GM18517 (cell line): ENCODE measurements at regions not wholly inside any gene's neighbourhood (a gene's known extent, or its start where the extent isn't known, plus 50 kb on each side); places are given as distances from the start of the nearest gene placed in this dataset.

Experiments
- ATAC-seq: cut with Tn5 transposase; IDR thresholded peaks from one replicate; pipeline ENCODE4 v1.9.1; 2021; ENCODE audit warnings: mild to moderate bottlenecking, moderate library complexity; ENCODE audit not compliant: unreplicated experiment

DNA sequence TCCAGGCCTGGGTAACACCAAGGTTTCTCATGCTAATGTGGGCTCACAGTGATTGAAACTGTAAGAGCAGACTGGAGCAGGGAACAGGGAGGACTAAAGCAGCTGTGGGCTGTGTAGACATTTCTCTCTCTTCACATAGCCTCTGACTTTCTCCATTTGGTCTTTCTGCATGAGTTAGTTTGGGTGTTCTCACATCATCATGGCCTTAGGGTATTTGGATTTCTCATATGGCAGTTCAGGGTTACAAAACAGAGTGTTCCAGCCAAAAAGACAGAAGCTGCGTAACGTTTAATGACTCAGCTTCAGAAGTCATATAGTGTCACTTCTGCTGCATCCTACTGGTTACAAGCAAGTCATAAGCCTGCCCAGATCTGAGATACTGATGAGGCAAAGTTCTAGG, 52.0 kb upstream of the OSBPL8 start:
- no peak for ATAC-seq

DNA sequence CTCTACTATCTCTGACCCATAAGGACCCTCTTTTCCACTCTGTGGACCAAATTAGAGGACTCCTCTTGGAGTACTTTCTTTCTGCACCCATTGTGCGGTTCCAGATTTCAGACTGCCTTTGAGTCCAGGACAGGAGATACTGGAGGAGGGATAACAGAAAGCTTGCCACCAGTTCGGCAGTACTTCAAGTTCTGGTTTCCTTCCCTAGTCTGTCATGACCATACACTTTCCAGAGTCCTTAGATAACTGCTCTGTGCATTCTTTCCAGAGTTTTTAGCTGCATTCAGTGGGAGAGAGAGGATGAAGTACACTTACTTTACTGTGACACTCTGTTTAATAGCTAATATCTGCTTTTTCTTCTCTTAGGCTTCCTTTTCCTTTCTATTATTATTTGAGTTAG, 54.8 kb upstream of the OSBPL8 start:
- ATAC-seq: no peak

DNA sequence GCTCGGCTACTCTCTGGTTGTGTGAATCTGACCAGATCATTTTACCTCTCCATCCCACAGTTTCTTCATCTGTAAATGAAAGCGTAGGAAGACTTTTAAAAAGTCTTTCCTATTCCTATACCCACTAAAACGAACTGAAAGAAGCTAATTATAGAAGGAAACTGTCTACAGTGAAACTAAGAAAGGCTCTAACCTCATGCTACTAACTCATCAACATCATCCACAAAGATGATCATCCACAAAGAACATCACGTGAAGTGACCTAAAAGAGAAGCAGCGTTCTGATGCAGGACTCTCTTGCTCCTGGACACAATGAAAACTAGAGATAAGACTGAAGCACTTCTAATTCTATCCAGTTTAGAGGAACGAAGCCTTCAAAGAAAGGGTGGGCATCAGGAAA, 58.5 kb upstream of the OSBPL8 start:
- no peak for ATAC-seq

DNA sequence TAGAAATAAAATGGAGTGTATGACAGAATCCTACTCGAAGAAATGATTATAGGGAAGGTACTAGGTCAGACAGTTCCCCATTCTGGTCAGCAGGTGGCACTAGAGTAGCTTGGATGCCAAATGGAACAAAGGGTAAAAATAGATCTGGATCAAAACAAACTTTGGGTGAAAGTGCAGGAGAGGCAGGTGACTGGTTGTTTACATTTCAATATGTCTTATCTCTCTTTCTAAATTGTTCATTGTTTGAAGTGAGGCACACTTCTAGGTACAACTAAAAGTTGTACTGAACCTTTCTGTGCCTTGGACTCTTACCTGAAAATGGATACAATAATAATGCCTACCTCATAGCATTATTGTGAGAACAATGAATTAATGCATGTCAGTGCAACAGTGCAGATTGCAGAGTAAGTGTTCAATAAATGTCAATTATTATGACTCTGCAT, 62.0 kb upstream of the OSBPL8 start:
- peak; percentile 74 for ATAC-seq

DNA sequence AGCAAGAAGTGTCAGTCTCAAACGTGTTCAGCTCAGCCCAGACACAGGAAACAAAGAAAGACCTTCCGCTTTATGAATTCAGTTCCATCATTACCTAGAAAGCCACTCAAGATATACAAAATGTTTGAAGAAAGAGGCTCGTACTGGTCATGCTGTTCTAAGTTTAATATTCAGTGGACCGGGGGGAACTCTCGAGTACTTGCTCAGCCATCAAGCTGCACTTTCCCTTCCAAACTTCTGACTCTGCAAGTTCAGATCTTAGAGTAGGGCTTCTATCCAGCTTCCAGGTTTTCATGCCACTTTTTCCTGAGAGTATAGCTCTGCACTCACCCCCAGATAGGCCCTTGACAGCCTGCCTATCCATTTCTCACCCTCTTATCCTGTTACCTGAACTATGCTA, 62.8 kb upstream of the OSBPL8 start:
- ATAC-seq: no peak

DNA sequence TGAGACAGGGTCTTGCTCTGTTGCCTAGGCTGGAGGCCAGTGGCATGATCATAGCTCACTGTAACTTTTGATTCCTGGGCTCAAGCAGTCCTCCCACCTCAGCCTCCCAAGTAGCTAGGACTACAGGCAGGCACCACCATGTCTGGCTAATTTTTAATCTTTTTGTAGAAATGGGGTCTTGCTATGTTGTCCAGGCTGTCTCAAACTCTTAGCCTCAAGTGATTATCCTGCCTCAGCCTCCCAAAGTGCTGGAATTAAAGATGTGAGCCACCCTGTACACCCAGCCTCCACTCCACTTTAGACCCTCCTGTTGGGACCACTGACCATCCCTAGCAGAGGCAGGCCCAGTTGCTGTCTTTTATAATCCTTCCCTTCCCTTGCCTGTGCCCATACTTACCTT, 63.3 kb upstream of the OSBPL8 start:
- no peak for ATAC-seq

DNA sequence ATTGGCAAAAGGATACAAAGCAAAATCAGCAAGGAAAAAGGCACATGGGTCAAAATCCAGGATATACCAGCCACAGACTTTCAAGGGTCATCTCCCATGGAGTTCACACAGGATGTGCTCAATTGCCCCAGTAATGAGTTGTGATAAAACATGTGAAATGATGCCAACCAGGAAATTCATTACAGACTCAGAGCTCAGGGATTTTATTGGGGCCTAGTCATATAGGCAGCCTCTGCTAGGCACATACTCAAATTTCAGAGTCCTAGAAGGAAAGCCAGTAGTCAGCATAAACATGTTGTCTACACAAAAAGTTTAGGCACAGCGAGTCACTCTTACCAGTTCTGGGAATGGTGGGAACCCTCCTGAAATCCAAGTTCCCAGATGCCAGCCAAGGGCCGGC, 64.4 kb upstream of the OSBPL8 start:
- no peak for ATAC-seq

DNA sequence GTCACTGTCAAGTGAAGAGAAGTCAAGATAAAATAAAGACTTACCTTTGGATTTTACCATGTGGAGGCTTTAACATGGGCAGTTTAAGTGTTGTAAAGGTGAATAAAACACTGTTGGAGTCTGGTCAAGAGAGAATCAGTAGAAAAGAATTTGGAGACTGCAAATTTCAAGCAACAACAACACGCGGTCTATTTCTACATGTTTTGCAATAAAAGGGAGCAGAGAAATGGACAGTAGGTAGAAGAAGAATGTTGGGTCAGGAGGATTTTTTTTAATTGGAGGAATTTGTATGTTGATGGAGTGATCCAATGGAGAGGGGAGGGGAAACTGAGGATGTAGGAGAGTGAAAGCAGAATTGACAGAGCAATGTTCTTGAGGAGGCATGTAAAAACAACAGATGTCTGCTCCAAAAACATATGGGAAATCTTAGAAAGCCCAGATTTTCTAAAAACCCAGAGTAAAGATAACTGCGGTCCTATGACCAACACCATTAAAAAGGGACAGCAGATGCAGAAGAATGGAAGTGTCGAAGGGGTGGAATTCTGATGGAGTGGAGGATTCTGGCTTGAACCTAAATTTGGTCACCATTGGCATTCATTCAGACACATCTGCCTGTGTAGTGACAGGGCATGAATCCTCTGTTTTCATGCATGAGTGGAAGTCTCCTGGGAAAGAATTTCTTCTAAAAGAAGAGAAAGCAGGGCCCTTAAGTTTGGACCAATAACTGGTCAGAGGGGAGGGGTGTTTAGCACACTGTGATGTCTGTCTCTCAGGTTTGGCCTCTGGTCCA, 68.0 kb upstream of the OSBPL8 start:
- no peak for ATAC-seq

DNA sequence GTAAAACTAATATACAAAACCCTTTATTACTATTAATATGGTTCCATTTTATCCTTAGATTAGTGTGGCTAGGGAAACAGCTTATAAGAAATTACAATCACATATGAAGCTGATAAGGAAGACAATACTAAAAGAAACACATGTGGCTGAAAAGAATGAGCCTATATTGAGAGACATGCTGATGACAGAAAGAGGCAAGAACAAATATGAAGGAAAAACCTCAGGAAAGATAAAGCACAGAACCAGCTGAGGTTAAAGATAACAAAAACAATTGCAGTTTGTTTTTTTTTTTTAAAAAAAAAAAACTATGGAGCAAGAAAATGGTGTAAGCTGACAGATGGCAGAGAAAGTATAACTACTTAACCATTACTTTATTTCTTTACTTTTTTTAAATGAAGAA, 69.2 kb upstream of the OSBPL8 start:
- no peak for ATAC-seq

DNA sequence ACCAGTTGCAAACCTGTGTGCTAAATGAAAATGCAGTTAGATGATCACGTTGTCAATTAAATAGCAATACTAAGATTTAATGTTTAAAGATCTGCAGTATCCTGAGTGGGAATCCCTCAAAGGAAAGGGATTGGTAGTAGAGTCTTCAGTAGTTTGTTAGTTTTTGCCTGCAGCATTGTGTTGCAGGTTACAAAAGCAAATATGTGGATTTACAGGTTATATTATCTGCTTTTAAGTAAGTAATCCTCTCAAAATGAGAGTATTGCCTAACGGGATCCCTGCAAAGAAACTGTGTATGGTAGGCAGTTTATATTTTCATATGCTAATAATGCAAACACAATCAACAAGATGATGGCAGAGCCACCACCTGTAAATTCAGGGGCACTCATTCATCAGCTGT, 72.2 kb upstream of the OSBPL8 start:
- ATAC-seq: no peak

DNA sequence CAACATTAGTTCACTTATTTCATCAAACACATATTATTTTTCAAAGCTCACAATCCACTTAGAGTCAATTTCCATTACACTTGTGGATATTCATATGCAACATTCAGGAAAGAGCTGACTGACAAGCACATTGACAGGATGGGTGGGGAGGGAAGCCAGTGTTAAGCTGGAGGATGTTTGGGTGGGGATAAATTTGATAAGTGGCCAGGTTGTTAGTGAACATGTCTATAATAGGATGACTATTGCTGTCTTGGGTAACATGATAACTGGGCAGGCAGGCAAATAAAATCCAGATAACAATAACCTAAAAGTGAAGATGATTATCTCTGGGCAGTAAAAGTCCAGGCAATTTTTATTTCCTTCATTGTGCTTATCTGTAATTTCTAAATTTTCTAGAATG, 73.8 kb upstream of the OSBPL8 start:
- no peak for ATAC-seq

DNA sequence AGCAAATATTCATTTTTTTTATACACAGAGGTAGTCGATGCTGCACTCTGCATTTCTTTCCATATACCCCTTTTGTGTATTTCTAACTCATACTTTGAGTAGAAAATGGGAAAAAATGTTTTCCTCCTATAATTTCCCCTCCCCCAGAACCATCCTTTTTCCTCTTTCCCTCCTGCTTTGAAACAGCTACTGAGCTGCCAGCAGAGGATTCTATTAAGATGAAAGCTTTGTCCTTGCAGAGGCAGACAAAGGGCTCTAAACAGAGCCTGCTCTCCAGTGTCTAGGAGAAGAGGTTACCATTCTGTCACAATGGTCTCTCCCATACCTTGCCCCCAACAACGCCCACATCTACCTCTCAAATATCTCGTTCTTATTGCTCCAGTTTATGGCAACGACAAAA, 74.6 kb upstream of the OSBPL8 start:
- ATAC-seq: no peak

DNA sequence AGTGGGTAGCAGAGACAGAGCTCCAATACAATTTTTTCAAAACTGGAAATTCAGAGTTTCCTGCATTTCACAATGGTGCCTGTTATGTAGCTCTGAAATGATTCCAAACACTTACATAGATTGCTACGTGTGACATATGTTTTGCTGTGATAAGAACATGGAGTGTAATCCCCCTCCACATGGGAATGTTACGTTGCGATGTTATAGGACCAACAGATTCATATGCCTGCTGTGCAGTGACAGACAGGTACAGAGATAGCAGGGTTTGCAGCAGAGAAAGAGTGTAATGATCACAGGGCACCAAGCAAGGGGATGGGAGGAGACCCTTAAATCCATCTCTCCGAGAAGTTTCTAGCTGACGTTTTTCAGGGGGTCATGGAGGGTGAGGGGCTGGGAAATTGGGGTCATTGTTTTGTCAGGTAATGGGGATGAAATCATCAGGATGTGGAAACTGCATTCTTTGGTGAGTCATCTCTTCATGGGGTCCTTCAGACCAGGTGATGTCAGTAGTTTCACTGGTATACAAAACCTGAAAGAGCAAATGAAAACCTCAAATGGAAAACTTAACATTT, 76.6 kb upstream of the OSBPL8 start:
- no peak for ATAC-seq

DNA sequence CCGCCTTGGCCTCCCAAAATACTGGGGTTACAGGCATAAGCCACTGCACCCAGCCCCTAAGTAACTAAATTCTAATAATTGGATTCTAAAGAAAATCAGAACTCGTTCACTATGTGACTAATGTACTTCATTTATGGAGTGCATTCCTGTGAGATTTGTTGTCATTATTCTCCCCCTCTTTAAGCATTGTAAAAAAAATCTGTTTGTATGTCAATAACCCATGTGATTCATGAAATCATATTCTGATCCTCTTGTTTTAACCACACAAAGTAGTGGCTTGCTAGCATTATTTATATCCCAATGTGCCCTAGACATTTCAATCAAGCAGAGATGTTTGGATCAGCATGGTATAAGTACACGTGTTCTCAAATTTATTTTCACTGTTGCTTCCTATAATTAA, 78.2 kb upstream of the OSBPL8 start:
- no peak for ATAC-seq

DNA sequence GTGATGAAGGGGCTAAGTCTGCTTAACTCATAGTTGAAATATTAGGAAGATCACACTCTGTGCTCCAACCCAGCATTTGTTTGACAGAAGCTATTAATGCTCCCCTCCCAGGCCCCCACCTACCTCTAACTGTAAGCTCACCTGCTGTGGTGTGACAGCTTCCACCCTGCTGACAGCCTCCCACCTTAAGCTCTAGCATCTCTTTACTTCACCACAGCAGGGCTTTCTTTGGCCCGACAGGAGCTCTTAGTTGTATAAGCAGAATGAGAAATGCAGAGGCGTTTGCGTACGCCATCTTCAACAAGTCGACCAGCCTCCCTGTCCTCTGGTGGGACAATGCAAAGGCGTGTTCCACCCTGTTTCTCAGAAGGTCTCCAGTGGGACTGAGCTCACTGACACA, 80.1 kb upstream of the OSBPL8 start:
- no peak for ATAC-seq

DNA sequence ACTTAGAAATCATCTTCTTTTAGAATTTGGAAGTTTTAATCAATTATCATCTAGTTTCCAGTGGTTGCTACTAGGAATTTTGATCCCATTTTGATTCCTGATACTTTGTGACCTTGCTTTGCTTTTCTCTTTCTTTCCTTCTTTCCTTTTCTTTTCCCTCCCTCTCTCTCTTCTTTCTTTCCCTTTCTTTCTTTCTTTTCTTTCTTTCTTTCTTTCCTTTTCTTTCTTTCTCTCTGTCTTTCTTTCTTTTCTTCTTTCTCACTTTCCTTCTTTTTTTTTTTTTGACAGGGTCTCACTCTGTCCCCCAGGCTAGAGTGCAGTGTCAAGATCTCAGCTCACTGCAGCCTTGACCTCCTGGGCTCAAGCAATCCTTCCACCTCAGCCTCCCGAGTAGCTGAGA, 81.5 kb upstream of the OSBPL8 start:
- no peak for ATAC-seq

DNA sequence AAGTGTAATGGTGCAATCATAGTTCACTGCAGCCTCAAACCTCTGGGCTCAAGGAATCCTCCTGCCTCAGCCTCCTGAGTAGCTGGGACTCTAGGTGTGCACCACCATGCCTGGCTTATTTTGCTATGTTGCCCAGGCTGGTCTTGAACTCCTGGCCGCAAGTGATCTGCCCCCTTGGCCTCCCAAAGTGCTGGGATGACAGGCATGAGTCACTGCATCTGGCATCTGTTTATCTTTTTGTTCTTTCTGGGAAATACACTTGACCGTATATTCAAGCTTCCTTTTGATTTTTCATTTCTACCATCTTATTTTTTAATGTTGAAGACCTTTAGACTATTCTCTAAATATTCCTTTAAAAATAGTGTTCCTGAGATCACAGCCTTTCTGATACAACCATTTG, 82.4 kb upstream of the OSBPL8 start:
- ATAC-seq: no peak

DNA sequence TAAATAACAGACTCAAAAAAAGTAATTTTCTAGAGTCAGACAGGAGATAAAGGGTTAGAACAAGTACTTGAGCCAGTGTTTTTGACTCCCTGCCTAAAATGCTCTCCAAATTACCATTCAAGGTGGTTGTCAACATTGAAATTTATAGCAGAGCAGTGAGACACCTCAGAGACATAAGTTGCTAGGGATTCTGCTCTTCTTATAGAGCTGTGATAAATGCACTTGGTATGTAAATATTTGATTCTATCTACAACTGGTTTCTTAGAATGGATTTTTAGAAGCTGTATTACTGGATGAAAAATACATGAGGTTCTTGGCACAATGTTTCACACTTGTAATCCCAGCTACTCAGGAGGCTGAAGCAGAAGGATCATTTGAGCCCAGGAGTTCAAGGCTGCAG, 83.9 kb upstream of the OSBPL8 start:
- ATAC-seq: no peak

DNA sequence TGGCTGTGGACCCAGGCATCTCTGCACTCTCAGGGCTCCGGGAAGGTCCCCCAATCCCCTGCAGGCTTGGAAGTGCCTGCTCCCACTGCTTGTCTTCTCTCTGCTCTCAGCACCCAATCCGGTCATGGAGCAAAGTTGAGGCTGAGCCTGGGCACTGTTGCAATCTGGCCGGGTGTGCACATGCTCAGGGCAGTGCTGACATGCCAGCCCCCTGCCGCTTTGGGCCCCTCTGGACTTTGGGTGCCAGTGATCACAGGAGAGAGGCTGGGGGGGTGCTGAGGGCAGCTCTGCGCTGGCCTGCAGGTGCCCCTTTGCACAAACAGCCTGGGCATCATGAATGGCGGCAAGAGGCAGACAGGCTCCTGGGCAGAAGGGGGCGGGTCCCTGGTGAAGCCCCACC, 85.4 kb upstream of the OSBPL8 start:
- ATAC-seq: no peak

DNA sequence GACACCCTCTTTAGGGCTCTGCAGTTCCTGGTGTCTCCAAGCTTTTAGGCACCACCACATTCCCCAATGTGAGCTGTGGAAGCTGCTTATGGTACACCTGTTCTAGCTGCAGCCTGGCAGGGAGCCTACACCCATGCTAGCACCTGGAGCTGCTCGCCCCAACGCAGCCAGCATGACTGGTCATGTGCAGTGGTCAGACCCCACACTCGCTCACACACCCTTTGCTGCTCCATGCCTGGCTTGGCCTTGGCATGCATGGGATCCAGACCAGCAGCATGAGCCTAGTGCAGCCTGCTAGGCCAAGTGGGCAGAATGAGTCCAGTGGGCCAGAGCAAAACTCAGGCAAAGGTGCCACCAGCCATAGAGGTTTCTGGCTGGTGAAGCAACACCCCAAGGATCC, 86.4 kb upstream of the OSBPL8 start:
- ATAC-seq: no peak

DNA sequence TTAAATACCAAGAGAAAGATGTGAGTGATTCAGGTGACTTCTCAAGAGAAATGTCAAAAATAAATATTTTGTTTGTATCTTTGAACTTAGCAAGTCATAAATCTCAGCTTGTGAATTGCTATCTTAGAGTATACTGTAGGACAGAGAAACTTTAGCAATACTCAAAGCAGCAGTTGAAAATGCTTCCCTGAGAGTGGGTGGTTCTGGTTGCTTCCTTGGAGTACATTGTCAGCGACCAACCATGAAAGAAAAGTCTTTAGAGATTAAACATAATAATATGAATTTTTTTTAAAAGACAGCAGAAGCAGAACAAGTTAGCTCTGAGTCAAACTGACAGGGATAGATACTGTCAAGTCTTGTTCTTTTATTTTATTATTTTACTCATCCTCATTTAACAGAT, 86.8 kb upstream of the OSBPL8 start:
- no peak for ATAC-seq

DNA sequence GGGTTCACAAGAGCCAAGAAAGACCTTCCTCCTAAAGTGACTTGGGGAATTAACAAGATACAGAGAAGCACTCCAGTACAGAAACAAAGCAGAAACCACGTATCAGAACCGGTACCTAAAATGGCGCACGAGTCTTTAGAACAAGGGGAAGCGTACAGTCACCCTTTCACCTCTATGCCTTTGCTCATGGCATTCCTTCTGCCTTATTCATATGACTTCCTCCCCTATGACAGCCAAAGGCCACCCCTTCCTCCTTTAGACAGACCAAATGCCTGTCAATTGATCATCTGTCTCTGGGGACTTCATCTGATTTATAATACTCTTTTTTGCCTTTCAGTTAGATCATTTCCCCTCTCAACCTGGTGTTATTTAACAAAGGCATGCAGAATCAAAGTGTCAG, 89.5 kb upstream of the OSBPL8 start:
- no peak for ATAC-seq

DNA sequence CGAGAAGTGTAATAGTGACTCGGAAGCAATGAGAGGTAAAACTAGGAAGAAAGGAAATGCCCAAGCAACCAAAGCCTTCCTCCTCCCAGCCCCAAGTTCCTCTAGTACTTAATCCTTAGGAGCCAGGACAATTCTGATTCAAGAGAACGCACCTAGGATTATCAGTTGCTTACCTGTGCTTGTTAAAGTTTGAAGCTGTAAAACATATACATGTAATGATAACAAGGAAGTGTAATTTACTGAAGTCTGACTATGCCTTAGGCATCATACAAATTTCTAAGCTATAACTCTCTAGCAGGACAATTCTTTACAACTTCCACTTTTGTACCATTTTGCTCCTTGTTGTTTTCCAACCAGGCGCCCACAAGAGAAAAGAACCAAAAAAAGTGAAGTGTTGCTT, 92.8 kb upstream of the OSBPL8 start:
- no peak for ATAC-seq
